Ishikawa (cell line): ENCODE measurements at regions not wholly inside any gene's neighbourhood (a gene's known extent, or its start where the extent isn't known, plus 50 kb on each side); places are given as distances from the start of the nearest gene placed in this dataset.

ENCODE experiments used
- CEBPB ChIP-seq: IDR thresholded peaks from 2 replicates; pipeline ENCODE4 v1.6.1; 2012
- CREB1 ChIP-seq: IDR thresholded peaks from 2 replicates; pipeline ENCODE4 v1.6.1; 2012; ENCODE audit warnings: low read depth
- EGR1 ChIP-seq: IDR thresholded peaks from 2 replicates; pipeline ENCODE4 v1.6.1; 2012
- EP300 ChIP-seq: IDR thresholded peaks from 2 replicates; pipeline ENCODE4 v1.6.1; 2012; ENCODE audit warnings: borderline replicate concordance
- FOXM1 ChIP-seq: IDR thresholded peaks from 2 replicates; pipeline ENCODE4 v1.6.1; 2012; ENCODE audit warnings: low read depth, borderline replicate concordance
- NFIC ChIP-seq: IDR thresholded peaks from 2 replicates; pipeline ENCODE4 v1.6.1; 2012
- RAD21 ChIP-seq: IDR thresholded peaks from 2 replicates; pipeline ENCODE4 v1.6.1; 2012; ENCODE audit warnings: low read depth
- TAF1 ChIP-seq: IDR thresholded peaks from 2 replicates; pipeline ENCODE4 v1.6.1; 2012; ENCODE audit warnings: low read depth, mild to moderate bottlenecking
- TCF12 ChIP-seq: IDR thresholded peaks from 2 replicates; pipeline ENCODE4 v1.6.1; 2012; ENCODE audit warnings: low read depth
- TEAD4 ChIP-seq: IDR thresholded peaks from 2 replicates; pipeline ENCODE4 v1.6.1; 2012
- YY1 ChIP-seq: IDR thresholded peaks from 2 replicates; pipeline ENCODE4 v1.6.1; 2012; ENCODE audit warnings: low read depth
- ZBTB7A ChIP-seq: IDR thresholded peaks from 2 replicates; pipeline ENCODE4 v1.6.1; 2012; ENCODE audit warnings: low read depth
- TF ChIP-seq, protein P1 (sequence below): IDR thresholded peaks from 2 replicates; pipeline ENCODE4 v1.6.1; 2012
- TF ChIP-seq, protein P2 (sequence below): IDR thresholded peaks from 2 replicates; pipeline ENCODE4 v1.6.1; 2012; ENCODE audit warnings: low read depth, mild to moderate bottlenecking
- TF ChIP-seq, protein P3 (sequence below): IDR thresholded peaks from 2 replicates; pipeline ENCODE4 v1.6.1; 2012

DNA sequence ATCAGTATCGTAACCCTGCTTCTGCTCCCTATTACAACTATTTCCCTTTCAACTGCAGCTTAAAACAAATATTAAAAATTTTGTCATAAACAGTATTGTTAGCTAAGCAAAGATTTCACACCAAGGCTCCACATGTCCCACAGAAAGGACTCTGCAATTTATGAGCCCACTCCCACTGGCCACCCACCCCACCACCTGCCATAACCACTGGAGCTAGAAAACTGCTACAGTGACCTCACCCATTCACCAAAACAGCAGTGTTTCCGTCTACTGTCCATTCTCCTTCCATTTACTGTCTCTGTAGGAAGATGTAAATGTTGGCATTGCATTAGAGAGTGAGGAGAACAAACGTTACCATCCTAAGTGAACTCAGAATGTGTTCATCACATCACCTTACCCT, 150.9 kb downstream of the IMPG2 start:
- TF ChIP-seq CEBPB (no peak), TCF12 (no peak), RAD21 (no peak), CREB1 (no peak), TEAD4 (no peak), FOXM1 (no peak), EGR1 (no peak)
- TF ChIP-seq, protein P1, sequence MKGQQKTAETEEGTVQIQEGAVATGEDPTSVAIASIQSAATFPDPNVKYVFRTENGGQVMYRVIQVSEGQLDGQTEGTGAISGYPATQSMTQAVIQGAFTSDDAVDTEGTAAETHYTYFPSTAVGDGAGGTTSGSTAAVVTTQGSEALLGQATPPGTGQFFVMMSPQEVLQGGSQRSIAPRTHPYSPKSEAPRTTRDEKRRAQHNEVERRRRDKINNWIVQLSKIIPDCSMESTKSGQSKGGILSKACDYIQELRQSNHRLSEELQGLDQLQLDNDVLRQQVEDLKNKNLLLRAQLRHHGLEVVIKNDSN: no peak

DNA sequence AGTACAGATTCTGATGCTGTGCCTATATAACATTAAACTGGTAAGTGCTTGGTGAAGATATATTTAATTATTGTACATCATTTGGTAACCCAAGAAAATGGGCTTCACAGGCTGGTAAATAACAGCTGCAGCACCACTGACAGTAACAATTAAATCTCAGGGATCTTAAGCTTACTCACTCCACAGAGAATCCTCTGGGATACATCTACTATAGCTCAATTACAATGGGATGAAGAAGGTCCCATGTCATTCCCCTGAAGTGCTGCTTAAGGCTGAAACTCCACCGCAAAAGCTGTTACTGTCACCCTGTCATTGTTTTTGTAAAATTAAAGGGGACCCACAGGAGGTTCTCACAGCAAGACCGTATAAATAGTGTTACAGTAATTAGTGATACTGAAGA, 153.0 kb downstream of the IMPG2 start:
- TF ChIP-seq, protein P2, sequence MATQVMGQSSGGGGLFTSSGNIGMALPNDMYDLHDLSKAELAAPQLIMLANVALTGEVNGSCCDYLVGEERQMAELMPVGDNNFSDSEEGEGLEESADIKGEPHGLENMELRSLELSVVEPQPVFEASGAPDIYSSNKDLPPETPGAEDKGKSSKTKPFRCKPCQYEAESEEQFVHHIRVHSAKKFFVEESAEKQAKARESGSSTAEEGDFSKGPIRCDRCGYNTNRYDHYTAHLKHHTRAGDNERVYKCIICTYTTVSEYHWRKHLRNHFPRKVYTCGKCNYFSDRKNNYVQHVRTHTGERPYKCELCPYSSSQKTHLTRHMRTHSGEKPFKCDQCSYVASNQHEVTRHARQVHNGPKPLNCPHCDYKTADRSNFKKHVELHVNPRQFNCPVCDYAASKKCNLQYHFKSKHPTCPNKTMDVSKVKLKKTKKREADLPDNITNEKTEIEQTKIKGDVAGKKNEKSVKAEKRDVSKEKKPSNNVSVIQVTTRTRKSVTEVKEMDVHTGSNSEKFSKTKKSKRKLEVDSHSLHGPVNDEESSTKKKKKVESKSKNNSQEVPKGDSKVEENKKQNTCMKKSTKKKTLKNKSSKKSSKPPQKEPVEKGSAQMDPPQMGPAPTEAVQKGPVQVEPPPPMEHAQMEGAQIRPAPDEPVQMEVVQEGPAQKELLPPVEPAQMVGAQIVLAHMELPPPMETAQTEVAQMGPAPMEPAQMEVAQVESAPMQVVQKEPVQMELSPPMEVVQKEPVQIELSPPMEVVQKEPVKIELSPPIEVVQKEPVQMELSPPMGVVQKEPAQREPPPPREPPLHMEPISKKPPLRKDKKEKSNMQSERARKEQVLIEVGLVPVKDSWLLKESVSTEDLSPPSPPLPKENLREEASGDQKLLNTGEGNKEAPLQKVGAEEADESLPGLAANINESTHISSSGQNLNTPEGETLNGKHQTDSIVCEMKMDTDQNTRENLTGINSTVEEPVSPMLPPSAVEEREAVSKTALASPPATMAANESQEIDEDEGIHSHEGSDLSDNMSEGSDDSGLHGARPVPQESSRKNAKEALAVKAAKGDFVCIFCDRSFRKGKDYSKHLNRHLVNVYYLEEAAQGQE: no peak

DNA sequence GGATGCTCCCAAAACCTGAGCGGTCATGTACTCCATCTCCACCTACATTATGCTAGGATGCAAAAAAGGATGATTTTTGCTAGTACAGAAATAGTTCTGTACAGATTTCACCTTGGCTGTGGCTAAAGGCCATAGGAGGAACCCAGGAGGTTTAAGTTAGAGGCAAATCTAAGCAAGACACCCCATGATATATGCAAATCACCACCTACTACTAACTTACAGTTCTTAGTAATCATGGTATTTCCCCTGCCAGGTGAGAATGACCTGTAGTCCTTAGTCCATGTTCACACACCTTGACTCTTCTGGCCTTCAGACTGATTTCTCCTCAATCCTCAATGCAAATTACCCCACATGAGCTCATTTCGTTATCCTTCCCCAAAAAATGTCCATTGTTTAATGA, 154.2 kb downstream of the IMPG2 start:
- TF ChIP-seq CREB1 (no peak), TEAD4 (no peak), EGR1 (no peak), YY1 (no peak), RAD21 (no peak), TAF1 (no peak), TCF12 (no peak), FOXM1 (no peak), NFIC (no peak), EP300 (no peak), CEBPB (no peak), ZBTB7A (no peak)
- TF ChIP-seq, protein P2: no peak
- TF ChIP-seq, protein P1: no peak
- TF ChIP-seq, protein P3, sequence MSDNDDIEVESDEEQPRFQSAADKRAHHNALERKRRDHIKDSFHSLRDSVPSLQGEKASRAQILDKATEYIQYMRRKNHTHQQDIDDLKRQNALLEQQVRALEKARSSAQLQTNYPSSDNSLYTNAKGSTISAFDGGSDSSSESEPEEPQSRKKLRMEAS: no peak

DNA sequence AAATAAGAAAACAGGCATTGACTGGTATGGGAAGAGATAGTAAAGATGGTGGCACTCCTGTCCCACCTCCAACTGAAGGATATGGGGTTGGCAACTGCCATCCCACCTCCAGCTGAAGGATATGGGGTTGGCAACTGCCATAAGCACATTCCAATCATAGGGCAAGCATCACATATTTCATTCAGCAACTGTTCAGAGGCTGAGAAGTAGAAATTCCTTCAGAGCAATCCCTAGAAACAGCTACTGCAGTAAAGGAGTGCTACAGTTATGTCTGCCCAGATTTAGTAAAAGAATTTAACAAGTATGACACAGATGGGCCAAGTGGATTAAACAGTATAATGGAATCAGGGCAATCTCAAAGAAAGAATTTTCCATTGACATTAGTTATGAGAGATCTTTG, 156.8 kb downstream of the IMPG2 start:
- TF ChIP-seq, protein P2: no peak
- TF ChIP-seq TAF1 (no peak), YY1 (no peak)

DNA sequence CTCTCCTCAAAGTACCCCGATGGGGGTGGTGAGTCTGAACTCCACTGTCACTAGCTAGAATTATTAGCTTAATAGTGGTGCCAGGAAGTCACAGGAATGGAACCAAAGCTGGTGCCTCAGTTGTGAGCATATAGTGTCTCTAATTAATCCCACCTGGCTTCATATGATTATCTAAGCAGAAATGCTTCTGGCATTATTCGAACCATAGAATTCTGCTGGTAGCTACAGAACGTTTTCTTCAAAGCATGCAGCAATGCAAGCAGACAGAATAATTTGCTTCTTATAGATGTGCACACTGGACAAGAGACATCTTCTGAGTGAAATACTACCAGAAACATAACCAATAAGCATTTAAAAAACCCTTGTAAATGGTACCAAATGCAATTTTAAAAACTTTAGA, 160.9 kb downstream of the IMPG2 start:
- TF ChIP-seq TAF1 (no peak), EGR1 (no peak), NFIC (no peak), CREB1 (no peak), TCF12 (no peak), FOXM1 (no peak), RAD21 (no peak), ZBTB7A (no peak), EP300 (no peak), TEAD4 (no peak)
- TF ChIP-seq, protein P1: no peak
- TF ChIP-seq, protein P2: no peak
